Endothelial cell (in vitro differentiated cells): ENCODE measurements at regions not wholly inside any gene's neighbourhood (a gene's known extent, or its start where the extent isn't known, plus 50 kb on each side); places are given as distances from the start of the nearest gene placed in this dataset.
"Not testable (repeated sequence)": the region's sequence is repeated elsewhere in the genome, so short reads cannot be mapped to it uniquely, and the experiment has no call there.

ENCODE experiments used
- DNase-seq: peaks from one replicate; pipeline ENCODE4 v3.0.0; 2021; ENCODE audit warnings: low spot score
- H3K27ac Mint-ChIP-seq: one replicate; pipeline ENCODE4 v1.8.0; 2021; ENCODE audit warnings: mixed read lengths, inconsistent platforms; ENCODE audit not compliant: unreplicated experiment
- H3K27me3 Mint-ChIP-seq: one replicate; pipeline ENCODE4 v1.8.0; 2021; ENCODE audit warnings: mild to moderate bottlenecking, moderate library complexity, mixed read lengths, inconsistent platforms; ENCODE audit not compliant: unreplicated experiment
- H3K36me3 Mint-ChIP-seq: one replicate; pipeline ENCODE4 v1.8.0; 2021; ENCODE audit warnings: mild to moderate bottlenecking, low read depth, mixed read lengths, inconsistent platforms; ENCODE audit not compliant: unreplicated experiment
- H3K4me1 Mint-ChIP-seq: one replicate; pipeline ENCODE4 v1.8.0; 2021; ENCODE audit warnings: mild to moderate bottlenecking, mixed read lengths, inconsistent platforms; ENCODE audit not compliant: unreplicated experiment
- H3K4me3 Mint-ChIP-seq: one replicate; pipeline ENCODE4 v1.8.0; 2021; ENCODE audit warnings: mild to moderate bottlenecking, mixed read lengths, inconsistent platforms; ENCODE audit not compliant: unreplicated experiment
- H3K9me3 Mint-ChIP-seq: one replicate; pipeline ENCODE4 v1.8.0; 2021; ENCODE audit warnings: mixed read lengths, inconsistent platforms; ENCODE audit not compliant: unreplicated experiment
- CTCF ChIP-seq: fragments of 200-600 bp; sonication (generic); IDR thresholded peaks from one replicate; pipeline ENCODE4 v1.5.0; 2021; ENCODE audit warnings: antibody characterized with exemption; ENCODE audit not compliant: unreplicated experiment

DNA sequence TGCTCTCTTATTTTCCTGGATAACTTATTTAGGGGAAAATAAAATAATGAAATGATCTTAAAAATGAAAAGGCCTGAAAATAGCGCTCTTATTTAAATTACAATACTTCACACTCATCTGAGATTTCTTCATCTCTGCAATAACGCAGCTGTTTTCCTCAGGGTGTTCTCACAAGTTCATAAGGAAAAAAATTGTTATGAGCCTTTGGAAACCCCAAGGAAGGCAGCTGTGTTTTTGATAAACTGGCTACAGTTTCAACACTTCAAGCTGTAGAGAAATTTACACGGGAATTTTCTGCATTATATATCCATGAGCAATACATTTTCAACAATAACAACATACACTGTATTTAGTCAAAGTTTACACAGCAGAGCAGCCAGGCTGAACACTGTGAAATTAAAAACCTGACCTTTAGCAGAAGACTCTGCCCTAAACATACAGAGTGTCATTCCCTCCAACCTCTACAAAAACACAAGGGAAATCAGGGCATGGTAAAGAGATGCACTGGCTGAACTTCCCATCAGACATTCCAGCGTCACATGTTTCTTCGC lies 959.6 kb downstream of the SLC4A3 start:
- Mint-ChIP-seq H3K4me3 (no peak overlapping the region), H3K36me3 (no peaks in the 10 kb centered on the region), H3K4me1 (no peaks in the 10 kb centered on the region), H3K9me3 (no peaks in the 10 kb centered on the region), H3K27me3 (no peaks in the 10 kb centered on the region), H3K27ac (no peak overlapping the region)
- no peak for DNase-seq
- TF ChIP-seq CTCF: no peak

- H3K9me3 Mint-ChIP-seq: no peaks in the 10 kb centered on the region
- TF ChIP-seq CTCF: no peak
- no peaks in the 10 kb centered on the region for H3K27me3 Mint-ChIP-seq
- no peak overlapping the region for H3K4me3 Mint-ChIP-seq
- no peak for DNase-seq
- no peaks in the 10 kb centered on the region for H3K36me3 Mint-ChIP-seq
- H3K4me1 Mint-ChIP-seq: no peaks in the 10 kb centered on the region
- H3K27ac Mint-ChIP-seq: no peak overlapping the region
Measured at GRCh38 chr2:220588148-220588547, 960.7 kb downstream of the SLC4A3 start.

- TF ChIP-seq CTCF: no peak
- H3K4me1 Mint-ChIP-seq: no peaks in the 10 kb centered on the region
- H3K9me3 Mint-ChIP-seq: no peaks in the 10 kb centered on the region
- no peak overlapping the region for H3K4me3 Mint-ChIP-seq
- no peak for DNase-seq
- no peaks in the 10 kb centered on the region for H3K36me3 Mint-ChIP-seq
- no peaks in the 10 kb centered on the region for H3K27me3 Mint-ChIP-seq
- H3K27ac Mint-ChIP-seq: no peak overlapping the region
Measured at GRCh38 chr2:220590476-220590875, 963.0 kb downstream of the SLC4A3 start.

DNA sequence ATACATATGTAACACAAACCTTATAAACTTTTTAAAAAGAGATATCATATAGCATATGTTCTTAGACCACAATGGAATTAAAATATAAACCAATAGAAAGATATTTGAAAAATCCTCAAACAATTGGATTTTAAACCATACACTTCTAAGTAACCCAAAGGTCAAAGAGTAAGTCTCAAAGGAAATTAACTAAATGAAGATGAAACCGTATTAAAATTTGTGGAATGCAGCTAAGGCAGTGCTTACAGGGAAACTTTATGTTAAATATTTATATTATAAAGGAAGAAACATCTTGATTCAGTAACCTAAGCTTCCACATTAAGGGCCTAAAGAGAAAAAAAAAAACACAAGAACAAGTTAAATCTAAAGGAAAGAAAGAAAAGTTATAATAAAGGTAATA lies 966.1 kb downstream of the SLC4A3 start:
- no peaks in the 10 kb centered on the region for H3K36me3 Mint-ChIP-seq
- no peaks in the 10 kb centered on the region for H3K9me3 Mint-ChIP-seq
- TF ChIP-seq CTCF: no peak
- no peak overlapping the region for H3K4me3 Mint-ChIP-seq
- DNase-seq: no peak
- H3K27ac Mint-ChIP-seq: no peak overlapping the region
- no peaks in the 10 kb centered on the region for H3K4me1 Mint-ChIP-seq
- H3K27me3 Mint-ChIP-seq: no peaks in the 10 kb centered on the region

DNA sequence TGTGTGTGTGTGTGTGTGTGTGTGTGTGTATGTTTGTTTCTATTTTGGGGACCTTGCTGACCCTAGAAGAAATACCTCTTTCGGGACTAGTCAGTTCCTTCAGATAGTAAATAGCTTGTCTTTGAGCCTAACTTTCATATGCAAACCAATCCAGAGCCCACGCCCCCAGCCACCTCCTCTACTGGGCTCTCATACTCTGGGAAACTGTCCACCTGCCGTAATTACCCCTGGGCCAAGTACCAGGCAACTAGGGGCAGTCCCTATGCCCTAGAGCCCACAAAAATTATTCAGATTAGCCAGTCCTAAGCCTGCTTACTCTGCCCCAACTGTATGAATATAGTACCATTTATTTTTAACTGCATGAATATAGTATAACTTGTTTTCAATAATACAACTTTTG lies 970.4 kb downstream of the EPHA4 start:
- H3K27me3 Mint-ChIP-seq: no peaks in the 10 kb centered on the region
- H3K4me1 Mint-ChIP-seq: no peaks in the 10 kb centered on the region
- H3K36me3 Mint-ChIP-seq: no peaks in the 10 kb centered on the region
- no peak overlapping the region for H3K4me3 Mint-ChIP-seq
- no peaks in the 10 kb centered on the region for H3K9me3 Mint-ChIP-seq
- DNase-seq: no peak
- H3K27ac Mint-ChIP-seq: no peak overlapping the region
- TF ChIP-seq CTCF: no peak

DNA sequence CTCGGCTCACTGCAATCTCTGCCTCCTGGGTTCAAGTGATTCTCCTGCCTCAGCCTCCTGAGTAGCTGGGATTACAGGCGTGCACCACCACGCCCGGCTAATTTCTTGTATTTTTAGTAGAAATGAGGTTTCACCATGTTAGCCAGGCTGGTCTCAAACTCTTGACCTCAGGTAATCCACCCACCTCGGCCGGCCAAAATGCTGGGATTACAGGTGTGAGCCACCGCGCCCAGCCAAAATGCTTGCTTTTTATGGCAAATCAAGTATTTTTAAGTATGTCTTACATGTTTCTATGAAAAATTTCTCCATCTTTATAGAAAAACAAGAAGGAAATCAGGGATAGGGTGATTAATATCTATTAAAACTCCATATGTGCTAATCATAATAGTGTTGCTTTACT lies 959.1 kb downstream of the EPHA4 start:
- H3K4me1 Mint-ChIP-seq, H3K36me3 Mint-ChIP-seq, H3K27me3 Mint-ChIP-seq, H3K4me3 Mint-ChIP-seq, DNase-seq, H3K27ac Mint-ChIP-seq, H3K9me3 Mint-ChIP-seq: not testable (repeated sequence)
